ENCODE measurements at regions not wholly inside any gene's neighbourhood (a gene's known extent, or its start where the extent isn't known, plus 50 kb on each side); places are given as distances from the start of the nearest gene placed in this dataset.

DNA sequence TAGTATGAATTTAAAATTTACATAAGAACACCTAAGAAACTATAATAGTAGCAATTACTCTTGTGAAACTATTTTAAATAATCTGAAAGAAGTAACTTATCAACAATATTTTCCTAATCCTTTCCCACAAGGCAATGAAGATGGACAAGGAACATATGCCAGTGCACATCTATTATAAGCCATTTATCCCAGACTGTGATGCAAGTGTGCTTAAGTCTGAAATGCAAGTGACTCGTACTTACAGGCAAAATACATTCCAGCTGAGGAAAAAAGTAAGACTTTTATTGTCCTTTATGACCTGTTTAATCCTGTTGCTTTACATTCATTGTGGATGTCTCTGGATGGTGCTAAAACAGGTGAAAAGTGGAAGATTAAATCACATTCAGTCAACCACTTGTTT is 709.4 kb downstream of the ZNF385D start:
- DNase-seq (ENCODE audit: low spot score) = no peak
- in situ Hi-C loops (cut with MboI; ENCODE audit: low sequenced_read_pairs, unreplicated experiment) = no loop called here
- TF ChIP-seq, protein P1, sequence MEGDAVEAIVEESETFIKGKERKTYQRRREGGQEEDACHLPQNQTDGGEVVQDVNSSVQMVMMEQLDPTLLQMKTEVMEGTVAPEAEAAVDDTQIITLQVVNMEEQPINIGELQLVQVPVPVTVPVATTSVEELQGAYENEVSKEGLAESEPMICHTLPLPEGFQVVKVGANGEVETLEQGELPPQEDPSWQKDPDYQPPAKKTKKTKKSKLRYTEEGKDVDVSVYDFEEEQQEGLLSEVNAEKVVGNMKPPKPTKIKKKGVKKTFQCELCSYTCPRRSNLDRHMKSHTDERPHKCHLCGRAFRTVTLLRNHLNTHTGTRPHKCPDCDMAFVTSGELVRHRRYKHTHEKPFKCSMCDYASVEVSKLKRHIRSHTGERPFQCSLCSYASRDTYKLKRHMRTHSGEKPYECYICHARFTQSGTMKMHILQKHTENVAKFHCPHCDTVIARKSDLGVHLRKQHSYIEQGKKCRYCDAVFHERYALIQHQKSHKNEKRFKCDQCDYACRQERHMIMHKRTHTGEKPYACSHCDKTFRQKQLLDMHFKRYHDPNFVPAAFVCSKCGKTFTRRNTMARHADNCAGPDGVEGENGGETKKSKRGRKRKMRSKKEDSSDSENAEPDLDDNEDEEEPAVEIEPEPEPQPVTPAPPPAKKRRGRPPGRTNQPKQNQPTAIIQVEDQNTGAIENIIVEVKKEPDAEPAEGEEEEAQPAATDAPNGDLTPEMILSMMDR (IDR thresholded peaks at IDR 0.05; ENCODE audit: borderline replicate concordance, control extremely low read depth, extremely low read depth, insufficient read depth, missing control alignments) = no peak

GRCh38 chr3:21036888-21037287 is 714.1 kb downstream of the ZNF385D start:
- TF ChIP-seq, protein P1 (IDR thresholded peaks at IDR 0.05; ENCODE audit: borderline replicate concordance, control extremely low read depth, extremely low read depth, insufficient read depth, missing control alignments) = no peak
- in situ Hi-C loops (cut with MboI; ENCODE audit: low sequenced_read_pairs, unreplicated experiment) = no loop called here

GRCh38 chr3:21028412-21028811 is 722.6 kb downstream of the ZNF385D start:
- in situ Hi-C loops (cut with MboI; ENCODE audit: low sequenced_read_pairs, unreplicated experiment) = no loop called here
- DNase-seq (ENCODE audit: low spot score) = no peak
- TF ChIP-seq, protein P1 (IDR thresholded peaks at IDR 0.05; ENCODE audit: borderline replicate concordance, control extremely low read depth, extremely low read depth, insufficient read depth, missing control alignments) = no peak

More at GRCh38 chr3:21036888-21037287, 714.1 kb downstream of the ZNF385D start:
- no peak for DNase-seq (ENCODE audit: low spot score)

DNA sequence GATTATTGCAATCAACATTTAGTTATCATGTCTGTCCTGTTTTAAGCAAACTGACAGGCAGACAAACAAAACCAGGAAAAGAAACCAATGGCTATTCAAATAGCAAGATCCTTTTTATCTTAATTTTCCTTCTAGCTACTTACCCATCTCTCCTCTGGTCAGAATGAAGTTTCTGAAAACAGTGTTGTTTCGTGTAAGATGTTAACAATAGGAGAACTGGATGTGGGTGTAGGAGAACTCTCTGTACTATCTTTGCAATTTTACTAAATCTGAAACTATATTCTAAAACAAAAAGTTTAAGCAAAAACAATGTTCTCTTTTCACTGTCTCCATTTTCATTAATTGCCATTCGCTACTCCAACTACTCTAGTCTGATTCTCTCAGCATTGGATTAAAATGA is 726.4 kb downstream of the ZNF385D start:
- DNase-seq (ENCODE audit: low spot score) = no peak
- in situ Hi-C loops (cut with MboI; ENCODE audit: low sequenced_read_pairs, unreplicated experiment) = no loop called here
- TF ChIP-seq, protein P1 (IDR thresholded peaks at IDR 0.05; ENCODE audit: borderline replicate concordance, control extremely low read depth, extremely low read depth, insufficient read depth, missing control alignments) = no peak

- no peak for DNase-seq (ENCODE audit: low spot score)
- in situ Hi-C loops (cut with MboI; ENCODE audit: low sequenced_read_pairs, unreplicated experiment) = no loop called here
- TF ChIP-seq, protein P1 (IDR thresholded peaks at IDR 0.05; ENCODE audit: borderline replicate concordance, control extremely low read depth, extremely low read depth, insufficient read depth, missing control alignments) = no peak
Observed at GRCh38 chr3:21020681-21021080, 730.3 kb downstream of the ZNF385D start.

DNA sequence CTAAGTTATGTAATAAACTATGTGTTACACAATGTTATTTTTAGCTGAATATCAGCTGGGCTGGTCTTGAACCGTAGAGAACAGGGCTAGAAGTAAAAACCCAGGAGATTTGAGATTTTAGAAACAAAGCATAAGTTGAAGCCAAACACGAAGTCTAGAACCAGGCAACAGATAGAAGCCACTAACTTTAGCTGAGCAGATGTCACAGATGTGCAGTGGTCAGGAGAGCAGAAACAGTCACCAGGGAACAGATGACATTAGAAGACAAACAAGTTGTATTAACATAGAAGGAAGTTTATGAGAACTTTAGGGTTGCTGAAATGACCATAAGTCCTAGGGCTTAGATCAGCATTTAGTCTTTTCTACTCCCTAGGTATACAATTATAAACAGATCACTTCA is 731.0 kb downstream of the ZNF385D start:
- no peak for DNase-seq (ENCODE audit: low spot score)
- in situ Hi-C loops (cut with MboI; ENCODE audit: low sequenced_read_pairs, unreplicated experiment) = no loop called here
- TF ChIP-seq, protein P1 (IDR thresholded peaks at IDR 0.05; ENCODE audit: borderline replicate concordance, control extremely low read depth, extremely low read depth, insufficient read depth, missing control alignments) = no peak

Measured in GM13976 (cell line).